Lower leg skin (tissue), 3 donors: ENCODE measurements at regions not wholly inside any gene's neighbourhood (a gene's known extent, or its start where the extent isn't known, plus 50 kb on each side); places are given as distances from the start of the nearest gene placed in this dataset.

ENCODE experiments used
- CTCF ChIP-seq, 3 donors: fragments of 450-650 bp; IDR thresholded peaks; one replicate each; pipeline ENCODE4 v1.5.1; 2016; ENCODE audit warnings: antibody characterized with exemption in 3 of 3, mild to moderate bottlenecking in 3 of 3, moderate library complexity in 2 of 3
- POLR2A ChIP-seq, 2 donors: fragments of 450-650 bp; IDR thresholded peaks; one replicate each; pipeline ENCODE4 v1.6.1; 2016 to 2017; ENCODE audit warnings: antibody characterized with exemption in 2 of 2, mild to moderate bottlenecking in 1 of 2, moderate library complexity in 1 of 2

- TF ChIP-seq CTCF (IDR thresholded peaks at IDR 0.05) = no peak
- TF ChIP-seq POLR2A (IDR thresholded peaks at IDR 0.05) = no peak
Measured at GRCh38 chr13:112255550-112256120, 120.5 kb upstream of the SPACA7 start.
